Choroid plexus epithelial cell (primary cell): ENCODE measurements at regions not wholly inside any gene's neighbourhood (a gene's known extent, or its start where the extent isn't known, plus 50 kb on each side); places are given as distances from the start of the nearest gene placed in this dataset.

ENCODE experiments used
- DNase-seq: peaks from one replicate; pipeline ENCODE4 v3.0.0-alpha.2; 2010; ENCODE audit warnings: low read depth
- H3K4me3 ChIP-seq: 2 replicates; pipeline ENCODE4 v1.5.1; 2011; ENCODE audit warnings: low read depth, mild to moderate bottlenecking, control low read depth, low read length, moderate library complexity
- TF ChIP-seq, protein P1 (sequence below): conservative IDR thresholded peaks from 2 replicates; pipeline ENCODE4 v1.5.1; 2011; ENCODE audit warnings: low read depth, mild to moderate bottlenecking, control low read depth, inconsistent platforms, low read length, moderate library complexity

GRCh38 chr20:39670988-39671387 lies 708.8 kb downstream of the DHX35 start:
- TF ChIP-seq, protein P1, sequence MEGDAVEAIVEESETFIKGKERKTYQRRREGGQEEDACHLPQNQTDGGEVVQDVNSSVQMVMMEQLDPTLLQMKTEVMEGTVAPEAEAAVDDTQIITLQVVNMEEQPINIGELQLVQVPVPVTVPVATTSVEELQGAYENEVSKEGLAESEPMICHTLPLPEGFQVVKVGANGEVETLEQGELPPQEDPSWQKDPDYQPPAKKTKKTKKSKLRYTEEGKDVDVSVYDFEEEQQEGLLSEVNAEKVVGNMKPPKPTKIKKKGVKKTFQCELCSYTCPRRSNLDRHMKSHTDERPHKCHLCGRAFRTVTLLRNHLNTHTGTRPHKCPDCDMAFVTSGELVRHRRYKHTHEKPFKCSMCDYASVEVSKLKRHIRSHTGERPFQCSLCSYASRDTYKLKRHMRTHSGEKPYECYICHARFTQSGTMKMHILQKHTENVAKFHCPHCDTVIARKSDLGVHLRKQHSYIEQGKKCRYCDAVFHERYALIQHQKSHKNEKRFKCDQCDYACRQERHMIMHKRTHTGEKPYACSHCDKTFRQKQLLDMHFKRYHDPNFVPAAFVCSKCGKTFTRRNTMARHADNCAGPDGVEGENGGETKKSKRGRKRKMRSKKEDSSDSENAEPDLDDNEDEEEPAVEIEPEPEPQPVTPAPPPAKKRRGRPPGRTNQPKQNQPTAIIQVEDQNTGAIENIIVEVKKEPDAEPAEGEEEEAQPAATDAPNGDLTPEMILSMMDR = no peak
- no peak overlapping the region for H3K4me3 ChIP-seq
- DNase-seq = no peak

- H3K4me3 ChIP-seq = no peak overlapping the region
- TF ChIP-seq, protein P1 = no peak
- no peak for DNase-seq
These were observed 707.5 kb downstream of the DHX35 start for GRCh38 chr20:39669659-39670058.

GRCh38 chr20:39668038-39668437 lies 705.9 kb downstream of the DHX35 start:
- H3K4me3 ChIP-seq = no peak overlapping the region
- no peak for DNase-seq
- TF ChIP-seq, protein P1 = no peak

- TF ChIP-seq, protein P1 = no peak
- DNase-seq = peak; percentile 23
These were observed 699.7 kb downstream of the DHX35 start for GRCh38 chr20:39661833-39662232.

DNA sequence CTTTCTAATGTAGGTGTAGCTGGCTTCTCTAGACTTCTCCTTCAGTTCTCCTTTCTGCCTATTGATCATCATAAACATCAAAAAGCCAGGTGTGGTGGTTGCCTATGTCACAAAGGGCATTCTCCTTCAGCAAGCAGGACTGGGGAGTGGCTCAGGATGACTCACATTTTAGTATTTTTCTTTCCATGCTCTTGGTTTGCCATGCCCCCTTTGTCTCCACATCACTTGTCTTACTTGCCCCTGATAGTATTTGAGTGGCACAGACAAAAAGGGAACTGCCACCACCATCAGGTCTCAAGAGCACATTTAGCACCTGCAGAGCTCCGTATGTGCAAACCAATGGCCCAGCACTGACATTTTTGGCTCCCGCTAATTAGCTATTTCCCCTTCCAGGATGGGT lies 698.8 kb downstream of the DHX35 start:
- TF ChIP-seq, protein P1 = no peak
- no peak overlapping the region for H3K4me3 ChIP-seq
- DNase-seq = no peak

More at GRCh38 chr20:39661833-39662232, 699.7 kb downstream of the DHX35 start:
- H3K4me3 ChIP-seq = no peak overlapping the region

- TF ChIP-seq, protein P1 = no peak
- peak; percentile 68 for DNase-seq
- H3K4me3 ChIP-seq = no peak overlapping the region
These were observed 698.1 kb downstream of the DHX35 start for GRCh38 chr20:39660226-39660625.

- TF ChIP-seq, protein P1 = no peak
- H3K4me3 ChIP-seq = no peak overlapping the region
- DNase-seq = no peak
These were observed 696.7 kb downstream of the DHX35 start for GRCh38 chr20:39658662-39659409.
